Thyroid gland (tissue), 4 donors: ENCODE measurements at regions not wholly inside any gene's neighbourhood (a gene's known extent, or its start where the extent isn't known, plus 50 kb on each side); places are given as distances from the start of the nearest gene placed in this dataset.

Experiments
- DNase-seq, 2 donors: peaks; one replicate each; pipeline ENCODE4 v3.0.0-alpha.2; 2019
- H3K27ac ChIP-seq, 3 donors: fragments of 200-600 bp; sonication (generic); 1 replicate in 2 of 3; 2 replicates in 1 of 3; pipeline ENCODE4 v1.5.1; 2016 to 2019; ENCODE audit warnings: mild to moderate bottlenecking in 1 of 3, moderate library complexity in 1 of 3
- H3K27me3 ChIP-seq: fragments of 200-600 bp; sonication (generic); one replicate; pipeline ENCODE4 v1.5.1; 2019
- H3K36me3 ChIP-seq, 2 donors: fragments of 200-600 bp; sonication (generic); one replicate each; pipeline ENCODE4 v1.5.1; 2016 to 2019
- H3K4me1 ChIP-seq, 2 donors: fragments of 200-600 bp; sonication (generic); one replicate each; pipeline ENCODE4 v1.5.1; 2017 to 2019
- H3K4me3 ChIP-seq, 3 donors: fragments of 200-600 bp; sonication (generic); replicated peaks in 1 of 3; 1 replicate in 2 of 3; 2 replicates in 1 of 3; pipeline ENCODE4 v1.5.1; 2016; ENCODE audit warnings: mild to moderate bottlenecking in 1 of 3
- H3K9me3 ChIP-seq: fragments of 200-600 bp; sonication (generic); one replicate; pipeline ENCODE4 v1.5.1; 2017
- CTCF ChIP-seq, 6 experiments: fragments of 200-600 bp in 3 of 6; fragments of 450-650 bp in 3 of 6; sonication (generic) in 3 of 6; IDR thresholded peaks; one replicate each; pipeline ENCODE4 v1.5.1; 2016 to 2019; ENCODE audit warnings: antibody characterized with exemption in 6 of 6, mild to moderate bottlenecking in 2 of 6, inconsistent platforms in 1 of 6, moderate library complexity in 1 of 6
- POLR2A ChIP-seq, 2 donors: fragments of 450-650 bp; IDR thresholded peaks; one replicate each; pipeline ENCODE4 v1.6.1; 2017; ENCODE audit warnings: antibody characterized with exemption in 2 of 2, mild to moderate bottlenecking in 2 of 2, moderate library complexity in 1 of 2
- WGBS, 2 donors: methylation state at CpG; one replicate each; pipeline ENCODE4 v1.1.5; 2017; 5-methylcytosine and 5-hydroxymethylcytosine counted together
- intact Hi-C: fragments of 100-400 bp; cut with DNase I; formaldehyde crosslinking; loops from one replicate; pipeline ENCODE4 v1.15.1; 2023

GRCh38 chr11:92455210-92455790, 230.7 kb downstream of the FAT3 start:
- H3K27me3 ChIP-seq = no peaks in the 10 kb centered on the region

GRCh38 chr11:92457250-92457649, 232.6 kb downstream of the FAT3 start:
- no peak for TF ChIP-seq POLR2A (IDR thresholded peaks at IDR 0.05)
- no peak for TF ChIP-seq CTCF (IDR thresholded peaks at IDR 0.05)
- Histone ChIP-seq H3K9me3 (no peaks in the 10 kb centered on the region), H3K4me3 (no peak overlapping the region), H3K27me3 (no peaks in the 10 kb centered on the region), H3K27ac (no peak overlapping the region), H3K4me1 (no peaks in the 10 kb centered on the region), H3K36me3 (no peaks in the 10 kb centered on the region)
- DNase-seq = no peak
- intact Hi-C loops = no loop called here
- WGBS, 2 donors = 39 to 60% methylated on average over 1 of the region's 1 CpG

More at GRCh38 chr11:92455210-92455790, 230.7 kb downstream of the FAT3 start:
- no peaks in the 10 kb centered on the region for H3K9me3 ChIP-seq
- no peak for TF ChIP-seq CTCF (IDR thresholded peaks at IDR 0.05)
- TF ChIP-seq POLR2A (IDR thresholded peaks at IDR 0.05) = no peak
- intact Hi-C loops = no loop called here
- no peak overlapping the region for H3K4me3 ChIP-seq
- DNase-seq = no peak
- 87 to 93% methylated on average over 2 of the region's 2 CpGs for WGBS, 2 donors
- H3K36me3 ChIP-seq = no peaks in the 10 kb centered on the region
- H3K27ac ChIP-seq = no peak overlapping the region
- no peaks in the 10 kb centered on the region for H3K4me1 ChIP-seq

- Histone ChIP-seq H3K27ac (no peak overlapping the region), H3K4me3 (no peak overlapping the region), H3K36me3 (no peaks in the 10 kb centered on the region), H3K9me3 (no peaks in the 10 kb centered on the region), H3K4me1 (no peaks in the 10 kb centered on the region), H3K27me3 (no peaks in the 10 kb centered on the region)
- no peak for TF ChIP-seq POLR2A (IDR thresholded peaks at IDR 0.05)
- TF ChIP-seq CTCF (IDR thresholded peaks at IDR 0.05) = no peak
- intact Hi-C loops = no loop called here
- no peak for DNase-seq
These were observed 233.9 kb downstream of the FAT3 start for GRCh38 chr11:92458486-92458885.

- Histone ChIP-seq H3K9me3 (no peaks in the 10 kb centered on the region), H3K36me3 (no peaks in the 10 kb centered on the region), H3K4me1 (no peaks in the 10 kb centered on the region), H3K27me3 (no peaks in the 10 kb centered on the region), H3K4me3 (no peak overlapping the region), H3K27ac (no peak overlapping the region)
- TF ChIP-seq POLR2A (IDR thresholded peaks at IDR 0.05) (no peak), CTCF (IDR thresholded peaks at IDR 0.05) (no peak)
- intact Hi-C loops = no loop called here
- DNase-seq = no peak
- 82 to 83% methylated on average over 4 of the region's 4 CpGs for WGBS, 2 donors
These were observed 235.6 kb downstream of the FAT3 start for GRCh38 chr11:92460213-92460612.

- H3K9me3 ChIP-seq = no peaks in the 10 kb centered on the region
- H3K27me3 ChIP-seq = no peaks in the 10 kb centered on the region
- no peaks in the 10 kb centered on the region for H3K36me3 ChIP-seq
- H3K27ac ChIP-seq = no peak overlapping the region
- H3K4me1 ChIP-seq = no peaks in the 10 kb centered on the region
- intact Hi-C loops = no loop called here
- 88 to 90% methylated on average over 3 of the region's 3 CpGs for WGBS, 2 donors
- H3K4me3 ChIP-seq = no peak overlapping the region
- TF ChIP-seq POLR2A (IDR thresholded peaks at IDR 0.05) (no peak), CTCF (IDR thresholded peaks at IDR 0.05) (no peak)
- DNase-seq = no peak
These were observed 236.8 kb downstream of the FAT3 start for GRCh38 chr11:92461447-92461846.
